GM18505 (cell line): ENCODE measurements at regions not wholly inside any gene's neighbourhood (a gene's known extent, or its start where the extent isn't known, plus 50 kb on each side); places are given as distances from the start of the nearest gene placed in this dataset.

Experiments used
- ATAC-seq: cut with Tn5 transposase; IDR thresholded peaks from one replicate; pipeline ENCODE4 v1.9.1; 2021; ENCODE audit not compliant: unreplicated experiment
- POLR2A ChIP-seq: IDR thresholded peaks from 4 replicates; pipeline ENCODE4 v1.6.1; 2011; ENCODE audit warnings: borderline replicate concordance; ENCODE audit not compliant: insufficient read depth, insufficient read length; ENCODE audit errors: extremely low read depth

GRCh38 chr2:49459314-49459993 is 305.1 kb upstream of the FSHR start:
- ATAC-seq: no peak
- no peak for TF ChIP-seq POLR2A

GRCh38 chr2:49444005-49444404 is 289.7 kb upstream of the FSHR start:
- TF ChIP-seq POLR2A: no peak
- no peak for ATAC-seq

GRCh38 chr2:49426996-49427395 is 272.7 kb upstream of the FSHR start:
- ATAC-seq: no peak
- no peak for TF ChIP-seq POLR2A

- no peak for TF ChIP-seq POLR2A
- no peak for ATAC-seq
Measured at GRCh38 chr2:49416252-49416651, 261.9 kb upstream of the FSHR start.

GRCh38 chr2:49404108-49404507 is 249.8 kb upstream of the FSHR start:
- ATAC-seq: no peak
- TF ChIP-seq POLR2A: no peak

- TF ChIP-seq POLR2A: no peak
- ATAC-seq: no peak
Measured at GRCh38 chr2:49403637-49404036, 249.3 kb upstream of the FSHR start.

- TF ChIP-seq POLR2A: no peak
- ATAC-seq: no peak
Measured at GRCh38 chr2:49379406-49379805, 225.1 kb upstream of the FSHR start.

- ATAC-seq: no peak
- no peak for TF ChIP-seq POLR2A
Measured at GRCh38 chr2:49371128-49371701, 216.9 kb upstream of the FSHR start.

- TF ChIP-seq POLR2A: no peak
- ATAC-seq: no peak
Measured at GRCh38 chr2:49369650-49370049, 215.3 kb upstream of the FSHR start.

- no peak for TF ChIP-seq POLR2A
- no peak for ATAC-seq
Measured at GRCh38 chr2:49369101-49369500, 214.8 kb upstream of the FSHR start.

- no peak for ATAC-seq
- no peak for TF ChIP-seq POLR2A
Measured at GRCh38 chr2:49367003-49367402, 212.7 kb upstream of the FSHR start.

- no peak for ATAC-seq
- no peak for TF ChIP-seq POLR2A
Measured at GRCh38 chr2:49360407-49360767, 206.1 kb upstream of the FSHR start.

GRCh38 chr2:49359721-49360406 is 205.5 kb upstream of the FSHR start:
- no peak for TF ChIP-seq POLR2A
- no peak for ATAC-seq

- TF ChIP-seq POLR2A: no peak
- no peak for ATAC-seq
Measured at GRCh38 chr2:49355611-49356010, 201.3 kb upstream of the FSHR start.
